ENCODE measurements at regions not wholly inside any gene's neighbourhood (a gene's known extent, or its start where the extent isn't known, plus 50 kb on each side); places are given as distances from the start of the nearest gene placed in this dataset.

DNA sequence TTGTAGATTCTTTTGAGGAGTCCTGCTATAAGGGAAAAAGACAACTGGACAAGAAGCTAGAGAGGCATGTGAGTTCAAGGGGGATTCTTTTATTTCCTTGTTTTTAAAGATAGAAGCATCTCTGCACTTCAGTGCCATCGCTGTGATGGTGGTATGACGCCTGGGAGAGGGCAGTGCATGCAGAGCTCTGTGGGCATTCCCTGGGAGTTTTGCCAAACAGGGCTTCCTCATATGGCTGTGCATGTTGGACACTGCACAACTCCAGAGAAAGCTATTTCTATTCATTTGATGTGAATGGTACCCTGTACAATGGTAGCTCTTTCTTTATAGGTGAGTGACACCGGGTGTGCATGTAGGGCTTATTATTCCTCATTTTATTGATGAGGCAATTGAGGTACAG, 599.5 kb upstream of the DPP6 start:
- TF ChIP-seq CSRNP3 (CRISPR knock-in tag; IDR thresholded peaks at IDR 0.05) = no peak
- no peak for TF ChIP-seq ZFP30 (CRISPR knock-in tag; IDR thresholded peaks at IDR 0.05)
- no peak for TF ChIP-seq ZNF565 (CRISPR knock-in tag; conservative IDR thresholded peaks at IDR 0.05; ENCODE audit: low read depth)
- TF ChIP-seq POU6F1 (CRISPR knock-in tag; IDR thresholded peaks at IDR 0.05; ENCODE audit: borderline replicate concordance, low read depth) = no peak
- no peak for TF ChIP-seq ZFP3 (CRISPR knock-in tag; IDR thresholded peaks at IDR 0.05)
- TF ChIP-seq TCF4 (CRISPR knock-in tag; IDR thresholded peaks at IDR 0.05; ENCODE audit: borderline replicate concordance) = no peak
- ATAC-seq = no peak

DNA sequence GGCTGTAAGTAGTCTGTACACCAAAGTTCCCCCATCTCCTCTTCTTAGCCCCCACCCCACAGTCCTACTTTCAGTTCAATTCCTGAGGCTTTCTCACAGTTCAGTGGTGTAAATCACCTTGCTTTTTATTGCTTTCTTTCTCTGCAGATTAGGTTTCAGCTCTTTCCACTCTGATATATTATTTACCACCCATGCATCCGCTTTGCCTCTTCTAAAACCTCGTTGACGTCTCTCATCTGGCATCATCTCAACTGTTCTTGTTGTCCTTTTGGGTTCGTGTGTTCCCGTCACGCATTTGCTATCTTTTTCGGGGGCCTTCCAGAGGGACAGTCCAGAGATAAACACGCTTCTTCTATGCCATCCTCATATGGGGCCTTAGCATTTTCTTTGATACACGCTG, 597.9 kb upstream of the DPP6 start:
- no peak for TF ChIP-seq BACH2 (CRISPR knock-in tag; IDR thresholded peaks at IDR 0.05; ENCODE audit: borderline replicate concordance)
- TF ChIP-seq CSRNP3 (CRISPR knock-in tag; IDR thresholded peaks at IDR 0.05) = no peak
- no peak for TF ChIP-seq ESRRG (CRISPR knock-in tag; IDR thresholded peaks at IDR 0.05)
- TF ChIP-seq ZNF565 (CRISPR knock-in tag; conservative IDR thresholded peaks at IDR 0.05; ENCODE audit: low read depth) = no peak
- no peak for TF ChIP-seq GLIS3 (CRISPR knock-in tag; IDR thresholded peaks at IDR 0.05)
- TF ChIP-seq ARNTL (CRISPR knock-in tag; IDR thresholded peaks at IDR 0.05; ENCODE audit: borderline replicate concordance, low read depth) = no peak
- TF ChIP-seq TOX (CRISPR knock-in tag; IDR thresholded peaks at IDR 0.05; ENCODE audit: borderline replicate concordance) = no peak
- no peak for TF ChIP-seq TCF4 (CRISPR knock-in tag; IDR thresholded peaks at IDR 0.05; ENCODE audit: borderline replicate concordance)
- no peak for TF ChIP-seq TSHZ2 (CRISPR knock-in tag; IDR thresholded peaks at IDR 0.05)
- TF ChIP-seq ZC3H10 (CRISPR knock-in tag; IDR thresholded peaks at IDR 0.05) = no peak
- TF ChIP-seq, protein P1, sequence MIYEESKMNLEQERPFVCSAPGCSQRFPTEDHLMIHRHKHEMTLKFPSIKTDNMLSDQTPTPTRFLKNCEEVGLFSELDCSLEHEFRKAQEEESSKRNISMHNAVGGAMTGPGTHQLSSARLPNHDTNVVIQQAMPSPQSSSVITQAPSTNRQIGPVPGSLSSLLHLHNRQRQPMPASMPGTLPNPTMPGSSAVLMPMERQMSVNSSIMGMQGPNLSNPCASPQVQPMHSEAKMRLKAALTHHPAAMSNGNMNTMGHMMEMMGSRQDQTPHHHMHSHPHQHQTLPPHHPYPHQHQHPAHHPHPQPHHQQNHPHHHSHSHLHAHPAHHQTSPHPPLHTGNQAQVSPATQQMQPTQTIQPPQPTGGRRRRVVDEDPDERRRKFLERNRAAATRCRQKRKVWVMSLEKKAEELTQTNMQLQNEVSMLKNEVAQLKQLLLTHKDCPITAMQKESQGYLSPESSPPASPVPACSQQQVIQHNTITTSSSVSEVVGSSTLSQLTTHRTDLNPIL (CRISPR knock-in tag; IDR thresholded peaks at IDR 0.05; ENCODE audit: low read depth) = no peak
- TF ChIP-seq POU6F1 (CRISPR knock-in tag; IDR thresholded peaks at IDR 0.05; ENCODE audit: borderline replicate concordance, low read depth) = no peak
- ATAC-seq = no peak

DNA sequence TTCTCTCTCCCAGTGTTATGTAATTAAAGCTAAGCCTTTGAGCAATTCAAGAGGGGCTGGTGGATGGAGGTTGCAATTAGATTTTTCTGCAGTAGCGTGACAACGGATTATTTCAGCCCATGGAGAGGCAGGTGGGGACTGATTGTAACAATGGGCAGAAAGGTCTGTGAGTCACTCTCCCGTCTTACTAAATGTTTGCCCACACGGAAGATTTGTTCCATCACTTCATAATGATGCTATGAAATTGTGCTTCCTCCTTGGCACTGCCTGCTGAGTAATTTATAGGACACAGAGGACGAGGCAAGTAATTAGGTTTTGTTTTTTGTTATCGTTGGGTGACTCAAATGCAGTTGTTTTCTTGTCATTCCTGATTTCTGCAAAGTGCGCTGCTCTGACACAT, 594.5 kb upstream of the DPP6 start:
- TF ChIP-seq RARB (CRISPR knock-in tag; IDR thresholded peaks at IDR 0.05) (no peak), ARNTL (CRISPR knock-in tag; IDR thresholded peaks at IDR 0.05; ENCODE audit: borderline replicate concordance, low read depth) (no peak), SNAI2 (CRISPR knock-in tag; IDR thresholded peaks at IDR 0.05) (no peak), BACH2 (CRISPR knock-in tag; IDR thresholded peaks at IDR 0.05; ENCODE audit: borderline replicate concordance) (no peak), ZNF70 (CRISPR knock-in tag; IDR thresholded peaks at IDR 0.05) (no peak), OSR1 (CRISPR knock-in tag; IDR thresholded peaks at IDR 0.05) (no peak), ESRRG (CRISPR knock-in tag; IDR thresholded peaks at IDR 0.05) (no peak), PPARA (CRISPR knock-in tag; IDR thresholded peaks at IDR 0.05; ENCODE audit: borderline replicate concordance) (no peak), ISL1 (CRISPR knock-in tag; IDR thresholded peaks at IDR 0.05) (no peak), ZNF8 (CRISPR knock-in tag; IDR thresholded peaks at IDR 0.05) (no peak)
- TF ChIP-seq, protein P2, sequence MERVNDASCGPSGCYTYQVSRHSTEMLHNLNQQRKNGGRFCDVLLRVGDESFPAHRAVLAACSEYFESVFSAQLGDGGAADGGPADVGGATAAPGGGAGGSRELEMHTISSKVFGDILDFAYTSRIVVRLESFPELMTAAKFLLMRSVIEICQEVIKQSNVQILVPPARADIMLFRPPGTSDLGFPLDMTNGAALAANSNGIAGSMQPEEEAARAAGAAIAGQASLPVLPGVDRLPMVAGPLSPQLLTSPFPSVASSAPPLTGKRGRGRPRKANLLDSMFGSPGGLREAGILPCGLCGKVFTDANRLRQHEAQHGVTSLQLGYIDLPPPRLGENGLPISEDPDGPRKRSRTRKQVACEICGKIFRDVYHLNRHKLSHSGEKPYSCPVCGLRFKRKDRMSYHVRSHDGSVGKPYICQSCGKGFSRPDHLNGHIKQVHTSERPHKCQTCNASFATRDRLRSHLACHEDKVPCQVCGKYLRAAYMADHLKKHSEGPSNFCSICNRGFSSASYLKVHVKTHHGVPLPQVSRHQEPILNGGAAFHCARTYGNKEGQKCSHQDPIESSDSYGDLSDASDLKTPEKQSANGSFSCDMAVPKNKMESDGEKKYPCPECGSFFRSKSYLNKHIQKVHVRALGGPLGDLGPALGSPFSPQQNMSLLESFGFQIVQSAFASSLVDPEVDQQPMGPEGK (CRISPR knock-in tag; IDR thresholded peaks at IDR 0.05; ENCODE audit: borderline replicate concordance) = no peak
- TF ChIP-seq, protein P1 (CRISPR knock-in tag; IDR thresholded peaks at IDR 0.05; ENCODE audit: low read depth) = no peak
- ATAC-seq = no peak

Measured in SK-N-SH treated with all-trans-retinoic acid at 6 μM for 48 hours (cell line).